Ovary (tissue), 3 donors: ENCODE measurements at regions not wholly inside any gene's neighbourhood (a gene's known extent, or its start where the extent isn't known, plus 50 kb on each side); places are given as distances from the start of the nearest gene placed in this dataset.

ENCODE experiments used
- EP300 ChIP-seq: sonication (generic); formaldehyde crosslinking; IDR thresholded peaks from one replicate; pipeline ENCODE4 v1.6.1; 2017; ENCODE audit warnings: antibody characterized with exemption
- POLR2A ChIP-seq: fragments of 450-650 bp; IDR thresholded peaks from one replicate; pipeline ENCODE4 v1.6.1; 2017; ENCODE audit warnings: antibody characterized with exemption, mild to moderate bottlenecking, moderate library complexity
- TF ChIP-seq, protein P1 (sequence below), 3 donors: fragments of 450-650 bp in 2 of 3; fragments of 200-600 bp in 1 of 3; IDR thresholded peaks; one replicate each; pipeline versions ENCODE4 v1.5.1 to v1.8.0; 2016 to 2022; ENCODE audit warnings: antibody characterized with exemption in 3 of 3, mild to moderate bottlenecking in 1 of 3
- donor health status: DM: no; HTN: no; CAD: no.

DNA sequence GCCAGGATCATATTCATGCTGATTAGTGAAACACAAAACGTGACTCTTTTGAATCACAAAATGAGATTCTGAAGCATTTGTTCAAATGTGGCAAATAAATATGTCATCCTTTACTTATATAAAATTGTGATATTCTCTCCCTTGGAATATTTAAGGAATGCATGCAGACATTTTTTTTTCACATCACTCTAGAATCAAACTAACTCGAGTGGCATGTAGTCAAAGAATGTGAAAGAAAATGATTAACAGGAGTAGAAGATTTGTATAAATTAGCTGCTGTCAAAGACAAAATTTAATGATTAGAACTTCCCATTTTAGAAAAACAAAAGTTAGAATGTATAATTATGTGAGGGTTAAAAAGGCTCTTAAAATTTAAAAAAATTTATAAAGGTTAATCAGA, 721.0 kb upstream of the FAM98A start:
- TF ChIP-seq, protein P1, sequence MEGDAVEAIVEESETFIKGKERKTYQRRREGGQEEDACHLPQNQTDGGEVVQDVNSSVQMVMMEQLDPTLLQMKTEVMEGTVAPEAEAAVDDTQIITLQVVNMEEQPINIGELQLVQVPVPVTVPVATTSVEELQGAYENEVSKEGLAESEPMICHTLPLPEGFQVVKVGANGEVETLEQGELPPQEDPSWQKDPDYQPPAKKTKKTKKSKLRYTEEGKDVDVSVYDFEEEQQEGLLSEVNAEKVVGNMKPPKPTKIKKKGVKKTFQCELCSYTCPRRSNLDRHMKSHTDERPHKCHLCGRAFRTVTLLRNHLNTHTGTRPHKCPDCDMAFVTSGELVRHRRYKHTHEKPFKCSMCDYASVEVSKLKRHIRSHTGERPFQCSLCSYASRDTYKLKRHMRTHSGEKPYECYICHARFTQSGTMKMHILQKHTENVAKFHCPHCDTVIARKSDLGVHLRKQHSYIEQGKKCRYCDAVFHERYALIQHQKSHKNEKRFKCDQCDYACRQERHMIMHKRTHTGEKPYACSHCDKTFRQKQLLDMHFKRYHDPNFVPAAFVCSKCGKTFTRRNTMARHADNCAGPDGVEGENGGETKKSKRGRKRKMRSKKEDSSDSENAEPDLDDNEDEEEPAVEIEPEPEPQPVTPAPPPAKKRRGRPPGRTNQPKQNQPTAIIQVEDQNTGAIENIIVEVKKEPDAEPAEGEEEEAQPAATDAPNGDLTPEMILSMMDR (IDR thresholded peaks at IDR 0.05): no peak
- TF ChIP-seq POLR2A: no peak
- TF ChIP-seq EP300: no peak
